ENCODE measurements at regions not wholly inside any gene's neighbourhood (a gene's known extent, or its start where the extent isn't known, plus 50 kb on each side); places are given as distances from the start of the nearest gene placed in this dataset.
"Not testable (repeated sequence)": the region's sequence is repeated elsewhere in the genome, so short reads cannot be mapped to it uniquely, and the experiment has no call there.

GRCh38 chr13:62113179-62113578 lies 697.5 kb upstream of the PCDH20 start:
- no peak for ATAC-seq
- Histone ChIP-seq H3K27ac (no peak overlapping the region), H3K4me3 (no peak overlapping the region), H3K36me3 (no peaks in the 10 kb centered on the region), H3K9me3 (no peaks in the 10 kb centered on the region), H3K4me1 (no peaks in the 10 kb centered on the region), H3K27me3 (no peaks in the 10 kb centered on the region)
- intact Hi-C loops (cut with DNase I; ENCODE audit: low total_unique reads) (no loop called here), in situ Hi-C loops (cut with MboI; ENCODE audit: low sequenced_read_pairs in 4 of 4) (no loop called here)
- TF ChIP-seq POLR2A (IDR thresholded peaks at IDR 0.05) = no peak
- no peak for TF ChIP-seq CTCF (IDR thresholded peaks at IDR 0.05 in 4 of 5, conservative IDR thresholded peaks at IDR 0.05 in 1 of 5)
- DNase-seq = no peak

- H3K4me1 ChIP-seq = no peaks in the 10 kb centered on the region
- H3K4me3 ChIP-seq = no peak overlapping the region
- no peak for ATAC-seq
- H3K9me3 ChIP-seq = no peaks in the 10 kb centered on the region
- no peaks in the 10 kb centered on the region for H3K36me3 ChIP-seq
- H3K27me3 ChIP-seq = no peaks in the 10 kb centered on the region
- intact Hi-C loops (cut with DNase I; ENCODE audit: low total_unique reads) (no loop called here), in situ Hi-C loops (cut with MboI; ENCODE audit: low sequenced_read_pairs in 4 of 4) (no loop called here)
- H3K27ac ChIP-seq = no peak overlapping the region
- no peak for TF ChIP-seq CTCF (IDR thresholded peaks at IDR 0.05 in 4 of 5, conservative IDR thresholded peaks at IDR 0.05 in 1 of 5)
- no peak for TF ChIP-seq POLR2A (IDR thresholded peaks at IDR 0.05)
- DNase-seq = no peak
These were observed 694.4 kb upstream of the PCDH20 start for GRCh38 chr13:62110079-62110478.

GRCh38 chr13:62104136-62104535 lies 688.5 kb upstream of the PCDH20 start:
- DNase-seq; intact Hi-C loops (cut with DNase I; ENCODE audit: low total_unique reads); ATAC-seq; in situ Hi-C loops (cut with MboI; ENCODE audit: low sequenced_read_pairs in 4 of 4); H3K9me3 ChIP-seq; H3K4me1 ChIP-seq; H3K36me3 ChIP-seq; H3K27me3 ChIP-seq; H3K4me3 ChIP-seq; H3K27ac ChIP-seq: not testable (repeated sequence)

- TF ChIP-seq POLR2A (IDR thresholded peaks at IDR 0.05) (no peak), CTCF (IDR thresholded peaks at IDR 0.05 in 4 of 5, conservative IDR thresholded peaks at IDR 0.05 in 1 of 5) (no peak)
- intact Hi-C loops (cut with DNase I; ENCODE audit: low total_unique reads) = no loop called here
- in situ Hi-C loops (cut with MboI; ENCODE audit: low sequenced_read_pairs in 4 of 4) = no loop called here
These were observed 681.0 kb upstream of the PCDH20 start for GRCh38 chr13:62096652-62097051.

GRCh38 chr13:62094932-62095331 lies 679.3 kb upstream of the PCDH20 start:
- in situ Hi-C loops (cut with MboI; ENCODE audit: low sequenced_read_pairs in 4 of 4) = no loop called here
- H3K9me3 ChIP-seq = no peaks in the 10 kb centered on the region

More at GRCh38 chr13:62096652-62097051, 681.0 kb upstream of the PCDH20 start:
- H3K27ac ChIP-seq = no peak overlapping the region
- no peaks in the 10 kb centered on the region for H3K9me3 ChIP-seq
- DNase-seq = no peak
- H3K4me1 ChIP-seq = peaks cover 0 to 7% of the 10 kb centered on the region in 2 donors
- no peak for ATAC-seq
- no peak overlapping the region for H3K4me3 ChIP-seq
- H3K27me3 ChIP-seq = no peaks in the 10 kb centered on the region
- no peaks in the 10 kb centered on the region for H3K36me3 ChIP-seq

More at GRCh38 chr13:62094932-62095331, 679.3 kb upstream of the PCDH20 start:
- H3K4me3 ChIP-seq = no peak overlapping the region
- no peaks in the 10 kb centered on the region for H3K27me3 ChIP-seq
- no peaks in the 10 kb centered on the region for H3K36me3 ChIP-seq
- H3K27ac ChIP-seq = no peak overlapping the region
- intact Hi-C loops (cut with DNase I; ENCODE audit: low total_unique reads) = no loop called here
- DNase-seq (no peak), ATAC-seq (no peak)
- no peak for TF ChIP-seq CTCF (IDR thresholded peaks at IDR 0.05 in 4 of 5, conservative IDR thresholded peaks at IDR 0.05 in 1 of 5)
- no peak for TF ChIP-seq POLR2A (IDR thresholded peaks at IDR 0.05)
- peaks cover 0 to 7% of the 10 kb centered on the region in 2 donors for H3K4me1 ChIP-seq

Data from gastrocnemius medialis (tissue), 4 donors.